Panc1 (cell line): ENCODE measurements at regions not wholly inside any gene's neighbourhood (a gene's known extent, or its start where the extent isn't known, plus 50 kb on each side); places are given as distances from the start of the nearest gene placed in this dataset.

Experiments
- POLR2AphosphoS5 ChIP-seq: IDR thresholded peaks from 2 replicates; pipeline ENCODE4 v1.6.1; 2012; ENCODE audit warnings: mild to moderate bottlenecking, low read depth, low read length, moderate library complexity
- TF ChIP-seq, protein P1 (sequence below): fragments of 450-650 bp; IDR thresholded peaks from 2 replicates; pipeline ENCODE4 v1.5.1; 2017; ENCODE audit warnings: mild to moderate bottlenecking
- TF ChIP-seq, protein P2 (sequence below), 2 experiments: IDR thresholded peaks; 2 replicates each; pipeline ENCODE4 v1.6.1; 2011 to 2012; ENCODE audit warnings: low read depth in 2 of 2, control low read depth in 1 of 2, low read length in 1 of 2, mild to moderate bottlenecking in 1 of 2, moderate library complexity in 1 of 2; ENCODE audit not compliant: insufficient read depth in 1 of 2

DNA sequence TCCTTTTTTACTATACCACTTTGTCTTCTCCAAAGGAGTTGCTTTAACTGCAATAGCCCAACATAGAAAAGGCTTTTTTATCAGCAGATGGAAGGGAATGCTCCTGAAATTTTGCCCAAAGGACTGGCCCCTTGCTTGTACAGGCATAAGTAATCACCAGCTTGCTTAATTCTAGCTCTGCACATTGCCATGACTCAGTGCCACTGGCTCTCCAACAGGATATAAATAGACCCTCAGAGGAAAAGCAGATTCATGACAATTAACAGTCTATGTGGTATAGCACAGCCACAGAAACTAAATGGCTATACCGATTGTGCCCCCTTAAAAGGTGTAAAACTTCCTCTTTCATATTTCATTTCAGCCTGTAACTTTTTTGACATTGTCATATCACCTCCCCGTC lies 227.0 kb downstream of the ZNF608 start:
- TF ChIP-seq, protein P1, sequence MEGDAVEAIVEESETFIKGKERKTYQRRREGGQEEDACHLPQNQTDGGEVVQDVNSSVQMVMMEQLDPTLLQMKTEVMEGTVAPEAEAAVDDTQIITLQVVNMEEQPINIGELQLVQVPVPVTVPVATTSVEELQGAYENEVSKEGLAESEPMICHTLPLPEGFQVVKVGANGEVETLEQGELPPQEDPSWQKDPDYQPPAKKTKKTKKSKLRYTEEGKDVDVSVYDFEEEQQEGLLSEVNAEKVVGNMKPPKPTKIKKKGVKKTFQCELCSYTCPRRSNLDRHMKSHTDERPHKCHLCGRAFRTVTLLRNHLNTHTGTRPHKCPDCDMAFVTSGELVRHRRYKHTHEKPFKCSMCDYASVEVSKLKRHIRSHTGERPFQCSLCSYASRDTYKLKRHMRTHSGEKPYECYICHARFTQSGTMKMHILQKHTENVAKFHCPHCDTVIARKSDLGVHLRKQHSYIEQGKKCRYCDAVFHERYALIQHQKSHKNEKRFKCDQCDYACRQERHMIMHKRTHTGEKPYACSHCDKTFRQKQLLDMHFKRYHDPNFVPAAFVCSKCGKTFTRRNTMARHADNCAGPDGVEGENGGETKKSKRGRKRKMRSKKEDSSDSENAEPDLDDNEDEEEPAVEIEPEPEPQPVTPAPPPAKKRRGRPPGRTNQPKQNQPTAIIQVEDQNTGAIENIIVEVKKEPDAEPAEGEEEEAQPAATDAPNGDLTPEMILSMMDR: no peak
- TF ChIP-seq POLR2AphosphoS5: no peak
- TF ChIP-seq, protein P2, sequence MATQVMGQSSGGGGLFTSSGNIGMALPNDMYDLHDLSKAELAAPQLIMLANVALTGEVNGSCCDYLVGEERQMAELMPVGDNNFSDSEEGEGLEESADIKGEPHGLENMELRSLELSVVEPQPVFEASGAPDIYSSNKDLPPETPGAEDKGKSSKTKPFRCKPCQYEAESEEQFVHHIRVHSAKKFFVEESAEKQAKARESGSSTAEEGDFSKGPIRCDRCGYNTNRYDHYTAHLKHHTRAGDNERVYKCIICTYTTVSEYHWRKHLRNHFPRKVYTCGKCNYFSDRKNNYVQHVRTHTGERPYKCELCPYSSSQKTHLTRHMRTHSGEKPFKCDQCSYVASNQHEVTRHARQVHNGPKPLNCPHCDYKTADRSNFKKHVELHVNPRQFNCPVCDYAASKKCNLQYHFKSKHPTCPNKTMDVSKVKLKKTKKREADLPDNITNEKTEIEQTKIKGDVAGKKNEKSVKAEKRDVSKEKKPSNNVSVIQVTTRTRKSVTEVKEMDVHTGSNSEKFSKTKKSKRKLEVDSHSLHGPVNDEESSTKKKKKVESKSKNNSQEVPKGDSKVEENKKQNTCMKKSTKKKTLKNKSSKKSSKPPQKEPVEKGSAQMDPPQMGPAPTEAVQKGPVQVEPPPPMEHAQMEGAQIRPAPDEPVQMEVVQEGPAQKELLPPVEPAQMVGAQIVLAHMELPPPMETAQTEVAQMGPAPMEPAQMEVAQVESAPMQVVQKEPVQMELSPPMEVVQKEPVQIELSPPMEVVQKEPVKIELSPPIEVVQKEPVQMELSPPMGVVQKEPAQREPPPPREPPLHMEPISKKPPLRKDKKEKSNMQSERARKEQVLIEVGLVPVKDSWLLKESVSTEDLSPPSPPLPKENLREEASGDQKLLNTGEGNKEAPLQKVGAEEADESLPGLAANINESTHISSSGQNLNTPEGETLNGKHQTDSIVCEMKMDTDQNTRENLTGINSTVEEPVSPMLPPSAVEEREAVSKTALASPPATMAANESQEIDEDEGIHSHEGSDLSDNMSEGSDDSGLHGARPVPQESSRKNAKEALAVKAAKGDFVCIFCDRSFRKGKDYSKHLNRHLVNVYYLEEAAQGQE (IDR thresholded peaks at IDR 0.05; ENCODE audit: insufficient read depth in 1 of 2, low read depth in 2 of 2, low read length in 1 of 2): no peak
